Glutamatergic neuron (in vitro differentiated cells): ENCODE measurements at regions not wholly inside any gene's neighbourhood (a gene's known extent, or its start where the extent isn't known, plus 50 kb on each side); places are given as distances from the start of the nearest gene placed in this dataset.

Source experiments
- DNase-seq: peaks from one replicate; pipeline ENCODE4 v3.0.0; 2022
- H3K27ac Mint-ChIP-seq: one replicate; pipeline ENCODE4 v1.8.0; 2020; ENCODE audit warnings: mild to moderate bottlenecking, mixed read lengths, inconsistent platforms; ENCODE audit not compliant: unreplicated experiment
- H3K27me3 Mint-ChIP-seq: one replicate; pipeline ENCODE4 v1.8.0; 2020; ENCODE audit warnings: mild to moderate bottlenecking, moderate library complexity, mixed read lengths, inconsistent platforms; ENCODE audit not compliant: unreplicated experiment
- H3K36me3 Mint-ChIP-seq: one replicate; pipeline ENCODE4 v1.8.0; 2020; ENCODE audit warnings: mild to moderate bottlenecking, mixed read lengths, inconsistent platforms; ENCODE audit not compliant: unreplicated experiment
- H3K4me1 Mint-ChIP-seq: one replicate; pipeline ENCODE4 v1.8.0; 2020; ENCODE audit warnings: mild to moderate bottlenecking, low read depth, mixed read lengths, inconsistent platforms; ENCODE audit not compliant: unreplicated experiment
- H3K4me3 Mint-ChIP-seq: one replicate; pipeline ENCODE4 v1.8.0; 2020; ENCODE audit warnings: mild to moderate bottlenecking, mixed read lengths, inconsistent platforms; ENCODE audit not compliant: unreplicated experiment
- H3K9me3 Mint-ChIP-seq: one replicate; pipeline ENCODE4 v1.8.0; 2020; ENCODE audit warnings: mild to moderate bottlenecking, moderate library complexity, mixed read lengths, inconsistent platforms; ENCODE audit not compliant: unreplicated experiment
- TF ChIP-seq, protein P1 (sequence below): fragments of 200-600 bp; sonication (generic); IDR thresholded peaks from one replicate; pipeline ENCODE4 v1.5.0; 2021; ENCODE audit not compliant: partially characterized antibody, unreplicated experiment

DNA sequence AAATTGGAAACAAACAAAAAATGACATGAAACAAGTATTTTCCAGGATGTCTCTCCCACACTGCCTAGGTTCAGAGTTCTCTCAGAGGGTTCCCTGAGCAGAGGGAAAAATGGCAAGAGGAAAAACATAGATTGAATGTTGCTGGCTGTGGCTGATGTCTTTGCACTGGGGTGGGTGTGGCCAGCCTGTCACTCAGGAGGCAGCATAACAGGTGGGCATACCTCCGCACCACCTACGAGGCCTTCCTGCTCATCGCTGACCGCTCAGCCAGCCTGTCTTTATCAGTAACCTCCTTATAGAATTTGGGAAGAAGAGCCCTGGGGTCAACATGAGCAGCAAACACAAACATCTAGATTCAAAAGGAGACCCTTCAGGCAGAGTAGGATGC is 216.6 kb upstream of the UMPS start:
- peaks cover 10% of the 10 kb centered on the region for H3K27me3 Mint-ChIP-seq
- H3K4me1 Mint-ChIP-seq: peaks cover 3% of the 10 kb centered on the region
- TF ChIP-seq, protein P1, sequence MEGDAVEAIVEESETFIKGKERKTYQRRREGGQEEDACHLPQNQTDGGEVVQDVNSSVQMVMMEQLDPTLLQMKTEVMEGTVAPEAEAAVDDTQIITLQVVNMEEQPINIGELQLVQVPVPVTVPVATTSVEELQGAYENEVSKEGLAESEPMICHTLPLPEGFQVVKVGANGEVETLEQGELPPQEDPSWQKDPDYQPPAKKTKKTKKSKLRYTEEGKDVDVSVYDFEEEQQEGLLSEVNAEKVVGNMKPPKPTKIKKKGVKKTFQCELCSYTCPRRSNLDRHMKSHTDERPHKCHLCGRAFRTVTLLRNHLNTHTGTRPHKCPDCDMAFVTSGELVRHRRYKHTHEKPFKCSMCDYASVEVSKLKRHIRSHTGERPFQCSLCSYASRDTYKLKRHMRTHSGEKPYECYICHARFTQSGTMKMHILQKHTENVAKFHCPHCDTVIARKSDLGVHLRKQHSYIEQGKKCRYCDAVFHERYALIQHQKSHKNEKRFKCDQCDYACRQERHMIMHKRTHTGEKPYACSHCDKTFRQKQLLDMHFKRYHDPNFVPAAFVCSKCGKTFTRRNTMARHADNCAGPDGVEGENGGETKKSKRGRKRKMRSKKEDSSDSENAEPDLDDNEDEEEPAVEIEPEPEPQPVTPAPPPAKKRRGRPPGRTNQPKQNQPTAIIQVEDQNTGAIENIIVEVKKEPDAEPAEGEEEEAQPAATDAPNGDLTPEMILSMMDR: no peak
- DNase-seq: no peak
- H3K27ac Mint-ChIP-seq: no peak overlapping the region
- peaks cover 4% of the 10 kb centered on the region for H3K36me3 Mint-ChIP-seq
- H3K4me3 Mint-ChIP-seq: no peak overlapping the region
- H3K9me3 Mint-ChIP-seq: peaks cover 2% of the 10 kb centered on the region

- peaks cover 2% of the 10 kb centered on the region for H3K9me3 Mint-ChIP-seq
- H3K27ac Mint-ChIP-seq: no peak overlapping the region
- H3K36me3 Mint-ChIP-seq: peaks cover 4% of the 10 kb centered on the region
- no peak for DNase-seq
- TF ChIP-seq, protein P1: no peak
- H3K4me3 Mint-ChIP-seq: no peak overlapping the region
- peaks cover 3% of the 10 kb centered on the region for H3K4me1 Mint-ChIP-seq
- H3K27me3 Mint-ChIP-seq: peaks cover 10% of the 10 kb centered on the region
Measured at GRCh38 chr3:124514683-124515082, 215.6 kb upstream of the UMPS start.

DNA sequence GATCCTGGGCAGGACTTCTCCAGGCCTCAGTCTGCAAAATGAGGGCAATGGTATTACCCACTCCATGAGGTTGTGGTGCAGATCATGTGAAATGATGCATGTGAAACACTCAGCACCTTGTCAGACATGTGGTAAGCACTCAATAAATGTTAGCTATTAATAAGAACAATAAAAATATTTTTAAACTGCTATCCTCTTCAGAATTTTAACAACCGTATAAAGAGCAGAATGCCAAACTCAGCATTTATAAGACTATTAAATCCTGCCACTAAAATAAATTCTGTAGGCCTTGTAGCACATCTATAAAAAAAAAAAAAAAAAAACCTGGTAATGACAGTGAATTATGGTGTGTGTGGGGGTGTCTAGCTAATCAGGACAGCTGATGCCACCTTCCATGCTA is 213.9 kb upstream of the UMPS start:
- H3K36me3 Mint-ChIP-seq: peaks cover 4% of the 10 kb centered on the region
- H3K9me3 Mint-ChIP-seq: peaks cover 2% of the 10 kb centered on the region
- H3K4me1 Mint-ChIP-seq: peaks cover under 1% of the 10 kb centered on the region
- no peak for DNase-seq
- no peak overlapping the region for H3K27ac Mint-ChIP-seq
- H3K4me3 Mint-ChIP-seq: no peak overlapping the region
- peaks cover 6% of the 10 kb centered on the region for H3K27me3 Mint-ChIP-seq
- TF ChIP-seq, protein P1: no peak

DNA sequence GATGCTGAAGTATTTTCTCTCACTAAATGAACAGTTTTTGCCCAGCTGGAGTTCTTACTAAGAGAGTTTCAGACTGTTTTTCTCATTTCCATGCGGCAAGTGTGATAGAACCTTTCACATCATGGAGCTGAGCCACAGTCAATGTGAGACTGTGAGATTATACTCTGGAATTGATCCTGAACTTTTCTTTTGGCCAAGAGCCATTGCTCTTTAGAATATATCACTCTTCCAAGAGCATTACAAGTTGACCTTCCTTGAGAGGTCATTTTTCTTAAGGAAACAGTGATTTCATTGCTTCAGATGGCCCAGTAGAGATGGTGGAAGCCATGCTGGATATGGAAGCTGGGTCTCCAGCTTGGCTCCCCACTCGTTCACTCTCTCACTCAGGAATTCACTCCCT is 212.9 kb upstream of the UMPS start:
- H3K4me3 Mint-ChIP-seq: no peak overlapping the region
- H3K27me3 Mint-ChIP-seq: peaks cover 8% of the 10 kb centered on the region
- peaks cover 4% of the 10 kb centered on the region for H3K36me3 Mint-ChIP-seq
- no peak for DNase-seq
- peak overlapping the region; percentile 14 for H3K27ac Mint-ChIP-seq
- peaks cover 2% of the 10 kb centered on the region for H3K9me3 Mint-ChIP-seq
- TF ChIP-seq, protein P1: no peak
- no peaks in the 10 kb centered on the region for H3K4me1 Mint-ChIP-seq

DNA sequence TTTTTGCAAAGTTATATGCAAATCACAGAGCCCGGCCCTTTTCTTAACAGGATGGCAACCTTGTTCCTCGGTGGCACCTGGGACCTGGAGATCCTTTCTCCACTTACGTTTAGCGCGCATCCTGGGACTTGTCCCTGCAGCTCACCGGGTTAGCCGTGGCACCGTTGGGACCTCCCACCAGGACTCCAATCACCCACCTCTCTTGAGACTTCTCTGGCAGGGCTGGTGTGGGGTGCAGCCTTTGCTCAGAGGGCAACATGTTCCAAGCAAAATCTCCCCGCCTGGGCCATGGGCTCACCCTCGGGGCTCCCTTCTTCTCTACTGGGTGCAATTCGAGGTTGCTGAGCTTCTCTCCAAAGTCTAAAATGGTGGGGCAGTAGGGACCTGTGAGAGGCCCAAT is 211.9 kb upstream of the UMPS start:
- H3K9me3 Mint-ChIP-seq: peaks cover 2% of the 10 kb centered on the region
- H3K27me3 Mint-ChIP-seq: peaks cover 8% of the 10 kb centered on the region
- H3K27ac Mint-ChIP-seq: no peak overlapping the region
- no peak overlapping the region for H3K4me3 Mint-ChIP-seq
- TF ChIP-seq, protein P1: no peak
- H3K4me1 Mint-ChIP-seq: no peaks in the 10 kb centered on the region
- peaks cover 4% of the 10 kb centered on the region for H3K36me3 Mint-ChIP-seq
- DNase-seq: no peak
